ENCODE measurements at regions not wholly inside any gene's neighbourhood (a gene's known extent, or its start where the extent isn't known, plus 50 kb on each side); places are given as distances from the start of the nearest gene placed in this dataset.

- Histone ChIP-seq H3K4me2 (replicated peaks; ENCODE audit: extremely low read depth, low read length, poor library complexity, severe bottlenecking) (no peak overlapping the region), H4K20me1 (ENCODE audit: insufficient read depth, low read length) (no peaks in the 10 kb centered on the region), H3K9me3 (replicated peaks in 1 of 2; ENCODE audit: control insufficient read depth in 1 of 2, insufficient read depth in 1 of 2, low read length in 2 of 2) (no peaks in the 10 kb centered on the region), H3K4me3 (replicated peaks in 1 of 3; ENCODE audit: low read depth in 2 of 3, low read length in 3 of 3) (no peak overlapping the region), H3K4me1 (ENCODE audit: control insufficient read depth in 1 of 2, insufficient read depth in 2 of 2, low read length in 2 of 2) (no peaks in the 10 kb centered on the region), H2AFZ (ENCODE audit: insufficient read depth, low read depth, low read length, poor library complexity, severe bottlenecking) (no peak overlapping the region), H3K36me3 (replicated peaks in 1 of 2; ENCODE audit: control insufficient read depth in 1 of 2, insufficient read depth in 2 of 2, low read length in 2 of 2) (no peaks in the 10 kb centered on the region), H3K27me3 (ENCODE audit: control insufficient read depth in 2 of 2, insufficient read depth in 2 of 2, low read length in 2 of 2) (no peaks in the 10 kb centered on the region), H3K79me2 (ENCODE audit: insufficient read depth, low read length) (no peaks in the 10 kb centered on the region), H3K27ac (ENCODE audit: low read depth in 1 of 2, low read length in 2 of 2) (no peak overlapping the region), H3K9ac (ENCODE audit: insufficient read depth, low read length, poor library complexity, severe bottlenecking) (no peak overlapping the region)
- TF ChIP-seq, protein P1, sequence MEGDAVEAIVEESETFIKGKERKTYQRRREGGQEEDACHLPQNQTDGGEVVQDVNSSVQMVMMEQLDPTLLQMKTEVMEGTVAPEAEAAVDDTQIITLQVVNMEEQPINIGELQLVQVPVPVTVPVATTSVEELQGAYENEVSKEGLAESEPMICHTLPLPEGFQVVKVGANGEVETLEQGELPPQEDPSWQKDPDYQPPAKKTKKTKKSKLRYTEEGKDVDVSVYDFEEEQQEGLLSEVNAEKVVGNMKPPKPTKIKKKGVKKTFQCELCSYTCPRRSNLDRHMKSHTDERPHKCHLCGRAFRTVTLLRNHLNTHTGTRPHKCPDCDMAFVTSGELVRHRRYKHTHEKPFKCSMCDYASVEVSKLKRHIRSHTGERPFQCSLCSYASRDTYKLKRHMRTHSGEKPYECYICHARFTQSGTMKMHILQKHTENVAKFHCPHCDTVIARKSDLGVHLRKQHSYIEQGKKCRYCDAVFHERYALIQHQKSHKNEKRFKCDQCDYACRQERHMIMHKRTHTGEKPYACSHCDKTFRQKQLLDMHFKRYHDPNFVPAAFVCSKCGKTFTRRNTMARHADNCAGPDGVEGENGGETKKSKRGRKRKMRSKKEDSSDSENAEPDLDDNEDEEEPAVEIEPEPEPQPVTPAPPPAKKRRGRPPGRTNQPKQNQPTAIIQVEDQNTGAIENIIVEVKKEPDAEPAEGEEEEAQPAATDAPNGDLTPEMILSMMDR (IDR thresholded peaks at IDR 0.05) = no peak
- no peaks in the 10 kb centered on the region for H3K36me3 Mint-ChIP-seq
- H3K27me3 Mint-ChIP-seq (ENCODE audit: low read depth in 3 of 3) = peaks cover 0 to 2% (median 0%) of the 10 kb centered on the region in 3 donors
- peaks cover 0 to 5% (median 0%) of the 10 kb centered on the region in 7 donors for H3K9me3 Mint-ChIP-seq
- no peak overlapping the region for H3K27ac Mint-ChIP-seq
- no peaks in the 10 kb centered on the region for H3K4me1 Mint-ChIP-seq
- WGBS (ENCODE audit: insufficient coverage) = no CpG with 5 or more reads among the region's 2 CpGs
- intact Hi-C loops (cut with micrococcal nuclease) = no loop called here
- no peak overlapping the region for H3K4me3 Mint-ChIP-seq
- no peak for DNase-seq
Measured at GRCh38 chr5:99460701-99461100, 531.9 kb upstream of the CHD1 start.

DNA sequence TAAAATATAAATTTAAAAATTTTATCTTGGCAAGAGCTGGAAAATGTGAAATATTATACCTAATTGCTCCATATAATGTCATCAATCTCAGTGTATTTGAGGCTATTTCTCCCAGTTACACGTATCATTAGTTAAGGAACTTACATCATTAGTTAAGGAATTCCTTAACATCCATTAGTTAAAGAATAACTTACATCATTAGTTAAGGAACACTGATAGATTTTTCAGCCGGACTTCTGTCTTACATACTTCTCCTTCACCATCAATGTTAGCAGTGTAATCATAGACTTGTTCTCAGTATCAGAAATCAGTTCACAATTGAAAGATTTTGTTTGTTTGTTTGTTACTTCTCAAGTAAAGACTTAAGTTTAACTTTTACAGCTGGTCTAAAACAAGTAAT is 524.4 kb upstream of the CHD1 start:
- Mint-ChIP-seq H3K4me1 (no peaks in the 10 kb centered on the region), H3K9me3 (no peaks in the 10 kb centered on the region), H3K36me3 (no peaks in the 10 kb centered on the region), H3K4me3 (no peak overlapping the region), H3K27me3 (ENCODE audit: low read depth in 3 of 3) (peaks cover 0 to 2% (median 0%) of the 10 kb centered on the region in 3 donors), H3K27ac (no peak overlapping the region)
- no peak overlapping the region for H3K27ac ChIP-seq (ENCODE audit: low read depth in 1 of 2, low read length in 2 of 2)
- no CpG with 5 or more reads among the region's 2 CpGs for WGBS (ENCODE audit: insufficient coverage)
- H3K9ac ChIP-seq (ENCODE audit: insufficient read depth, low read length, poor library complexity, severe bottlenecking) = no peak overlapping the region
- H3K36me3 ChIP-seq (replicated peaks in 1 of 2; ENCODE audit: control insufficient read depth in 1 of 2, insufficient read depth in 2 of 2, low read length in 2 of 2) = no peaks in the 10 kb centered on the region
- H3K79me2 ChIP-seq (ENCODE audit: insufficient read depth, low read length) = no peaks in the 10 kb centered on the region
- no peak overlapping the region for H3K4me2 ChIP-seq (replicated peaks; ENCODE audit: extremely low read depth, low read length, poor library complexity, severe bottlenecking)
- H3K4me1 ChIP-seq (ENCODE audit: control insufficient read depth in 1 of 2, insufficient read depth in 2 of 2, low read length in 2 of 2) = no peaks in the 10 kb centered on the region
- DNase-seq = no peak
- TF ChIP-seq, protein P1 (IDR thresholded peaks at IDR 0.05) = no peak
- intact Hi-C loops (cut with micrococcal nuclease) = no loop called here
- no peaks in the 10 kb centered on the region for H3K27me3 ChIP-seq (ENCODE audit: control insufficient read depth in 2 of 2, insufficient read depth in 2 of 2, low read length in 2 of 2)
- H3K4me3 ChIP-seq (replicated peaks in 1 of 3; ENCODE audit: low read depth in 2 of 3, low read length in 3 of 3) = no peak overlapping the region
- no peaks in the 10 kb centered on the region for H3K9me3 ChIP-seq (replicated peaks in 1 of 2; ENCODE audit: control insufficient read depth in 1 of 2, insufficient read depth in 1 of 2, low read length in 2 of 2)
- H2AFZ ChIP-seq (ENCODE audit: insufficient read depth, low read depth, low read length, poor library complexity, severe bottlenecking) = no peak overlapping the region
- no peaks in the 10 kb centered on the region for H4K20me1 ChIP-seq (ENCODE audit: insufficient read depth, low read length)
